GM18520 (cell line): ENCODE measurements at regions not wholly inside any gene's neighbourhood (a gene's known extent, or its start where the extent isn't known, plus 50 kb on each side); places are given as distances from the start of the nearest gene placed in this dataset.

Experiments
- ATAC-seq: cut with Tn5 transposase; IDR thresholded peaks from one replicate; pipeline ENCODE4 v1.9.1; 2021; ENCODE audit not compliant: unreplicated experiment

DNA sequence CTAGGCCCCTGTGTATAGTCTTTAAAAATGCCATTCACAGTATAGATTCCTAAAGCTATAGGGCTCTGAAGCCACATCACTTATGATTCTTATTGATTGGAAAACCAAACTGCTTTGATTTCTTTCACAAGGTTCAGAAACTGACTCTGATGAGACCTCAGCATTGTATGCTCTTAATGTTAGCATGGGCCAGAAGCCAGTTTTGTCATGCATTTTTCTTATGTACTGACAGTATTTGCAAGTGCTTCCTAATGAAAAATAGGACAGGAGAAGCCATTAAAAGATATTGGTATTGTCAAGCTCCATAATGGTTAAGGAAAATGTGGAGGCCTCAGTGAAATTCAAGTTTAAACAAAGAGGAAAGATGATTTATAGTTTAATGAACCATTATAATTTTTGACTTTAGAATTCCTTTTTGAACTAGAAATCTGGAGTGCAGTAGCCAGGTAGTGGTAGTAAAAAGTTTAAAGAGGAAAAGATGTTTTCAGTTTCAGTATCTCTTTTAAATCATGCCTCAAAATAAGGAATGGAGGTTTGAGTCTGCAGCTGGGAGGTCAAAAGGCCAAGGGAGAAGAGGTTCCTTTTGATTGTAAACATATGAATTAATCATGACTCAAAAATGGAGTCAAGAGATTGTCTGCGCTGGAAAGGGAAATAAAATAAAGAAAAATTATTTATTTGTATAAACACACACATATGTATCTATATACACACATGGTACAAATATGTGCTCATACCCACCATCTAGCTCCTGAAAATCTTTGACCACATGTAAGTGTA lies 388.1 kb upstream of the PRICKLE1 start:
- no peak for ATAC-seq

DNA sequence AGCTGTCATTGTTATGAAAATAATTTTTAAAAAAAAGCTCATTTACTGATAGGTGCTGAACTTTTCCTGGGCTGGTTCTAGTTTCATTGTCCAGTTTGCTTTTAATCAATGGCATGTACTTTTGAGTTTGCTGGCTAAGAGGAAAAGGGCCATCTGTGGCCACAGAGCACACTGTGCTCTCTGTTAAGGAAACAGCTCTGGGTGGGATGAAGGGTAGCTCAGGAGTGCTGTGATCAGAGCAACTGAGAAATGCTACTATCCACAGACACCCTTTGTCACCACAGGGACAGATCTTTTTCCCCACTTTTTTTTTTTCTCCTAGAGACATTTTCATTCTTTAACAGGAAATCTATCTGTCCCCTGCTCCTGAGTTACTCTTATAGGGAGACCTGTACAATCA lies 387.1 kb upstream of the PRICKLE1 start:
- ATAC-seq, result no peak

DNA sequence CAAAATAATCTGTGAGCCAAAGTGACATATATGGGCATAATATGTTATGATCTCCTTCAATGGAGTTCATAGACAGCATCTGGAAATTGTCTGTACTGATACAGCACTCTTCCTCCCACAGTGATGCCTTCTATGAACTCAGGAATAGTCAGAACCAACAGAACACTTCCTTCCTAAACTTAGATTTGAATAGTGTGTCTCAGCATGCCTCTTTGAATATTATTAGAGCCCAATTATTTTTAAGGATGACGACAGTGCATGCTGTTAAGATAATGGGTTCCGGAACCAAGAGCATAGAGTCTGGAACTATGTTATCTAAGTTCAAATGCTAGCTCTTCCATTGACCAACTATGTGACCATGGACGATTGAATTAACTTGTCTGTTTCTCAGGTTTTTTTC lies 386.6 kb upstream of the PRICKLE1 start:
- no peak for ATAC-seq

DNA sequence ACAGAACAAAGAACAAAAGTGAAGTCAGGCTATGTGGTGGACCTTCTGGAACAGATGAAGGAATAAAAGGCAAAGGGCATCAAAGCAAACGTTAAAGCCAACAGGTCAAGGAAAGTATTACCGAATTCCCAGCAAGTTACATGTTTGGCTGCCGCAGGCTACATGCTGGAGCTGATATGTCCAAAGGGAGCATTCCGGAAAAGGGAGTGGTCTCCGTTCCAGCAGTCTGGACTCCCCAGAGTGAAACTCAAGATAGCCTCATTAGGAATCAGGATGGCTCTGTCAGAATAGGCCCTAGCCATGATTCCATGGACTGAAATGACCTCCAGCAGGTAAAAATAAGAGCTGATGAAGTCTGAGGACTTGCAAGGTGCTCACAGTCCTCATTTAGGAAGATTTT lies 379.8 kb upstream of the PRICKLE1 start:
- ATAC-seq, result no peak

DNA sequence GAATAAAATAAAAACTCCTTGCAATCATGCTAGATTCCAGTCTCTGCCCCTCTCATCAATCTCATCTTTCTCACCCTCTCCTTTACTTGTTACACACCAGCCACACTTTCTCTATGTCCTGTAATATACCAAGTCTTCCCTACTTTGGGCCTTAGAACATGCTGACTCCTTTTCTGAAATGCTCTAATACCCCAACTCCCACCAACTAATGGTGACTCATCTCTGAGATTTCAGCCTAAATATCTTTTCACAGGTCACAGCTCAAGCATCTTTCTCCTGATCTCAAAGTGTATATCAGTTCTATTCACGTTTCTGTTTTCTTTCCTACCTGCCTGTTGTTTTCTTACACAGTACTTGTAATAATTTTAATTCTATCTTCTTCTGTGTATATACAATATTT lies 378.9 kb upstream of the PRICKLE1 start:
- no peak for ATAC-seq

DNA sequence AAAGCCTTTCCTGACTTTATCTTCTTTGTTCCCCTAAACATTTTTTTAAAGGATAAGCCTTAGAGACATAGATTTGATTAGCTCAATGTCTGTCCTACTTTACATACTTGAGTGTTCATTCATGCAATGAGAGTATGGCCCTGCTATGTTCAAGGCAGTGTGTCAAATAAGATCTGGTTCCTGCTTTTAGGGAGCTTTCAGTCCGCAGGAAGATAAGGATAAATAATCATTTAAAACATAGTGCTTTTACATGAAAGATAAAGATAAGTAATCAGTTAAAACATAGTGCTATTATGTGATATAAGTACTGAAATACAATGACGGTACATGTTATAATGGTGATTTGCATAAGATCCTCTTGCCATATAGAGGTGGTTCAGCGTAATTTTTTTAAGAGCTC lies 378.3 kb upstream of the PRICKLE1 start:
- ATAC-seq, result no peak

DNA sequence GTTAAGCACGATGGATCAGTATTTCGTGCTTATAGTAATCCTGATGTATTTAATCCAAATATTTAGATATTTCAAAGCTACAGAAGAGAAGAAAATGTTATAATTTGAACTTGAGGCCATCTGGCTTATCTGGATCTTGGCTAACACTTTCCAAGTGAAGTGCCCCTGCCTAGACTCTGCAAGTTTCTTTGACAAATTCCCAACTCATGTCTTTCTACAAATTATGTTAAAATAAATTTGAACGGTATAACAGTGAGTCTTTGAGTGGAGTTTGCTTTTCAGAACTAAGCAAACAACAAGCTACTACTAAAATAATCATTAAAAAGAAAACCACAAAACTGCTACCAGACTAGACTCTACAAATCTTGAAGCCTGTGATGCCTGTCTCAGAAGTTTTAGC lies 374.4 kb upstream of the PRICKLE1 start:
- no peak for ATAC-seq

DNA sequence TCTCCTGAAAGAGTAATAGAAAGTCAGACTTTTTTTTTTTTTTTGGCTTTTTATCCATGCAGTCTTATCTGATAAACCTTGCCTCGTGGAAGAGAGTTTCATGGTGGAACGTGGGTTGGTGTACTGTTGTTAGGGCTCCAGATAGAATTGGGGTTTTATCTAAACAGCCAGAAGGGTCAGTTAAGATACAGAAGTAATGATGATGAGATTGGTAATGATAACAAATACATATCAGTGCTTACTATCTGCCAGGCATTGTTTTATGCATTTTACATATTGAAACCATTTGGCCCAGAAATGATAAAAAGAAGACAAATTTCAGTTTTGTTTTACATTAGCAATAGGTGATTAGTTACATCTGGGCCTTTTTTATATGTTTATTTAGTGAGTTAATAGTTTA lies 372.8 kb upstream of the PRICKLE1 start:
- ATAC-seq, result no peak

DNA sequence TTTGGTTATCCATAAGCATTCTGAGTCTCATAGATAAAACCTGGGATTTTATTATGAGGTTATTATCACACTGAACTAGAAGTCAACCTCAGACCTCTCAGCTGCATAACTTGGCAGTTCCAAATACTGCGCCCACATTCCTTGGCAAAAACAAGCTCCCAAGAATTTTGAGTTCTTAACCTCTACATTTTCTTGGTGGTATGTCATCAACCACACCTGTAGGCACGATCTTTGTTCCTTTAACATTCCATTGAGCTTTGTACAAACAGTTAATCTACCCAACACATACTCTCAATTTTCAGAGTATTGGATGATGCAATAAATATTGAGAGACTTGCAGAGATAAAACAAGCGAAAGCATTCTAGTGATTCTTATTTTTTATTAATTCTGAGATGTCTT lies 371.8 kb upstream of the PRICKLE1 start:
- no peak for ATAC-seq

DNA sequence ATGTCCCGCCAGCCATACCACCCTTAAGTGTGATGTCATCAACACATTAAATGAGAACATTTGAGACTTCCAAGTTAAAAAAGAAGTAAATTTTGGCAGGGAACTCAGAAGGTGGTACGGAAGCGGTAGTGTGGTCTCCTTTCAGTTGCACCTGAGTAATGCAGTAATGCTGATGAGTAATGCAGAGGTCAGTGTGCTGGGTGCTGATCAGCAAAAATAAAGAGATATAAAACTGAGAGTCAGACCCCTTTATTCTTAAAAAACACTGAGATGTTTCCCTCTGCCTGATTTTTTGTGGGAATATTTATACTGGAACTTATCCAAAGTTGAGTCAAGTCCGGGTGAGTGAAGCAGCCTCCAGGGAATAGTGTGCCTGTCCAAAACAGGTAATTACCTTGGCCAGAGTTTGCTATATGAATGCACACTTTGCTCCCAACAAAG lies 370.6 kb upstream of the PRICKLE1 start:
- no peak for ATAC-seq

DNA sequence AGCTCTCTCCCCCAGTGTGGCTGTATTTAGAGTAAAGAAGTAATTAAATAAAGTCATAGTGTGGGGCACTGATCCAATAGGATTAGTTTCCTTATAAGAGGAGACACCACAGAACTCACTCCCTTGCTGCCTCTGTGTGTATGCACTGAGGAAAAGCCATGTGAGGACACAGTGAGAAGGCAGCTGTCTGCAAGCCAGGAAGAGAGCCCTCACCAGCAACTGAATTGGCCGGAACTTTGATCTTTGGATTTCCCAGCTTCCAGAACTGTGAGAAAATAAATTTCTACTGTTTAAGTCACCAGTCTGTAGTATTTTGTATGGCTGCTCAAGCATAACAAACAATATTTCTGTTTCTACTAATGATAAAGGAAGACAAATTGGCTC lies 368.7 kb upstream of the PRICKLE1 start:
- ATAC-seq, result no peak

DNA sequence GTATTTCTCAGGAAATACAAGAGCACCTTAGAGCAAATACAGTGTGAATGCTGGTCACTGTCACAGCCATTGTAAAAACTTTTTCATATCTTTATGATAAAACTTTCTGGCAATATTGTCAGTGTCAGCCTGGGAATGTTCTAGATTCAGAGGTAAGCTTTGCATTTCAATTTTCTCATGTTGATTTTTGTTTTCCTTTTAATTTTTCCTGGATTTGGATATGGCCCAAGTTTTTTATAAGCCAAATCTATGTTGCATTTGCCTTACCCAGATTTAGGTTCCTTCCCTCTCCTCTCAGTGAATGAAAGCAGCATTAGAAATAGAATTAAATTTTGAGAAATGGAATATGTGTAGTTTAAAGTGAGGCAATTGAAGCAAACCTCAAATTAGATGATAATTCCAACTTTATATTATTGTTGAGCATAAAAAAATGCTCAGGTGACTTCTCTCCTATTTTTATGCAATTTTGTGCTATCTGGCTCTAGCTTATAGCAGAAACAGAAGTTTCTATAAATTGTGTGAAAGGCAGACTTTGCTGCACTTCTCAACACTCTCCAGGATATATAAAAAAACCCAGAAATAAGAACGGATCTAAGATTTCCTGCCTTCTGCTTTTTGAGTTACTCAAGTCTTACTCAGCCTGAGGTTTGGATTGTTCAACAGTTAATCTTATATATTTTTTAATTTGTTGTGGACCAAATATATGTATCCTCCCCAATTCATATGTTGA lies 368.2 kb upstream of the PRICKLE1 start:
- no peak for ATAC-seq

DNA sequence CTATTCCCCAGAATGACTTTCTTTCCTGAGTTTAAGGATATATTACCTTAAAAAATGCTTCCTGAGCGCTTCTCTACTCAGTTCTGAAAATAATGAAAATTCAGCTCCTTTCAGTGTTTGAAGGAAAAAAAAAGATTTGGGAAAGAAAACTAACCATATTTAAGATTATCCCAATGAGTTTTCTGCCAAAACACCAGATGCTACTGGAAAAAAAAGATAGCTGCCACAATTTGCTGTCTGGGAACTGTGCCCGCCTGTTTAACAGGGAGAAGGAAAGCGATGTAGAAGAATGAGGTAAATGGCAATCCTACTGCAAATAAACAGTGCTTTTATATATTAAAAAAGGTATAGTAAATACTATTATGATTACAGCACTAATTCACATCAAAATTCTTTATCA lies 367.6 kb upstream of the PRICKLE1 start:
- ATAC-seq, result no peak

DNA sequence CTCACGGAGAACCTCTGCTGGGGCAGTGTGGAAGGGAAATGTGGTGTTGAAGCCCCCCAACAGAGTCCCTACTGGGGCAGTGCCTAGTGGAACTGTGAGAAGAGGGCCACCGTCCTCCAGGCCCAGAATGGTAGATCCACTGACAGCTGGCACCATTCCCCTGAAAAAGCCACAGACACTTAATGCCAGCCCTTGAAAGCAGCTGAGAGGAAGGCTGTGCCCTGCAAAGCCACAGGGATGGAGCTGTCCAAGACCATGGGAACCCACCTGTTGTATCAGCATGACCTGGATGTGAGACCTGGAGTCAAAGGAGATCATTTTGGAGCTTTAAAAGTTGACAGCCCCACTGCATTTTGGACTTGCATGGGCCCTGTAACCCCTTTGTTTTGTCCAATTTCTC lies 363.5 kb upstream of the PRICKLE1 start:
- no peak for ATAC-seq

DNA sequence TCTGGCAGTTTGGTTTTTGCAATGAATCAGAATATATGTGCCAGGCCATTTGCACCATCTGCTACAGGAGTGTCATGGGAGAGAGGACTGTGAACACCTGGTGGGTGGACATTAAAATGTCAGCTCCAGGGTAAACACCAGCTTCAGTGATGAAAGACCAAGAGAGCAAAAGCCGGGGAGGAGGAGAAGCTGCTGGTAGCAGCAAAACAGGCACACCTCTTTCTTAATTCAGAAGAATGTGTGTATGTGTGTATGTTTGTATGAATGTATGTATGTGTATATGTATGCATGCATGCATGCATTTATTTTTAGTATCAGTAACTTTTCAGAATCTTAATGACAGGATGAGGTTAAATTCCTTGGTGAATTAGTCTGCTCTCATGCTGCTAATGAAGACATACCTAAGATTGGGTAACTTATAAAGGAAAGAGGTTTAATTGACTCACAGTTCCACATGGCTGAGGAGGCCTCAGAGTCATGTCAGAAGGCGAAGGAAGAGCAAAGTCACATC lies 357.4 kb upstream of the PRICKLE1 start:
- no peak for ATAC-seq

DNA sequence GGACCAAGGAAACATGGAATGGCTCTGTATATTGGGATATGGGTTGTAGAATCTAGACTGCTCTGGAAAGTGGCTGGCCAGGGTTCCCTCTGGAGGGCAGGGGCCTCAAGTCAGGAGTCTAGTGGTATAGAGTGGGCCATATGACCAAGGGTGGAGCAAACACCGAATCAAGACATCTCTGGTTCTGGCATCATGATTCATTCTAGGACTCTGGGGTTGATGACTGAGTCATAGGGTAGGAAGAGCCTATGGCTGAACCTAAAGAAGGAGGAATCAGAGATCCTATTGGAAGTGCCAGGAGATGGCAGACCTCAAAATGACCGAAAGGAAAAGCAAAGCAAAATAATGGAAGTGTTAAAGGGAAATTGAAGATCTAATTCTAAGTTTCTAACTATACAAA lies 356.4 kb upstream of the PRICKLE1 start:
- no peak for ATAC-seq

DNA sequence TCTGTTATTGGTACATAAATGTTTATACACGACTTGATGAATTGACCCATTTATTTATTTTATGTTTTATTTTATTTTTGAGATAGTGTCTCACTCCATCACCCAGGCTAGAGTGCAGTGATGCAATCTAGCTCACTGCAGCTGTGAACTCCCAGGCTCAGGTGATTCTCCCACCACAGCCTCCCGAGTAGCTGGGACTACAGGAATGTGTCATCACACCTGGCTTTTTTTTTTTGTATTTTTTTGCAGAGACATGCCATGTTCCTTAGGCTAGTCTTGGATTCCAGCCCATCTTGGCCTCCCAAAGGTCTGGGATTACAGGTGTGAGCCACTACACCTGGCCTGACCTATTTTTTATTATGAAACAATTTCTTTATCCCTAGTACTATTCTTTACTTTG lies 355.0 kb upstream of the PRICKLE1 start:
- no peak for ATAC-seq

DNA sequence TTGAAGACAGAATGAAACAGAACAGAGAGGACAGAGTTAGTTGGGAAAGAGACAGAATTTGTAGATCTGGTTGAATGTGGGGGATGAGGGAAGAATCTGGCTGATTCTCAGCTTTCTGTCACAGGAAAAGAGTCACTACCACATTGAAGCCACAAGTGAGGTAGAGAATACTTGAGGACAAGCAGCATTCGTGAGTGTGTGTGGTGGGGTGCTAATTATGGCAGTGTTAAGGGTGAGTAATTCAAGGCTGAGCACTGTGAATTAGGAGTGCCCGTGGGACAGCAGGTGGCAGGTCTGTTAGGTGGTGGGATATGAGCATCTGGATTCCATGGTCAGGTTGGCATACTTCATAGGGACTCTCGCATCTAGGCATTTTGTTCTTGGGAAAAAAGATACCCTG lies 347.4 kb upstream of the PRICKLE1 start:
- ATAC-seq, result no peak

DNA sequence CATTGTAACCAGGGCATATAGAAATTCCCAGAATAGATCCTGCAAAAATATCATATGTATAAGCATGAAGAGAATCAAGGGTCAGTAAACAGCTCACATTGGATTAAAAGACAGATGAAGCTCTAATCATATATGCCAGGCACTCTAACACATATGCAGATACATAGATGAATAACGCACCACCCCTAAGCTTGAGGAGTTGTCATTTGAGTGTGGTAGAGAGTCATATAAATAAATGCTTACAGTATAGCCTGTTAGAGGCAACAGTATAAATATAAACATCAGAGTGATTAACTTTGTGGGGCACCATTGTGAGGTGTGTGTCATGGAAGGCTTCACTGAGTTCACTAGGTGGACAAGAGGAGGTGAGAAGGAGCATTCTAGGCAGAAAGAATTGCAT lies 346.7 kb upstream of the PRICKLE1 start:
- ATAC-seq, result no peak

DNA sequence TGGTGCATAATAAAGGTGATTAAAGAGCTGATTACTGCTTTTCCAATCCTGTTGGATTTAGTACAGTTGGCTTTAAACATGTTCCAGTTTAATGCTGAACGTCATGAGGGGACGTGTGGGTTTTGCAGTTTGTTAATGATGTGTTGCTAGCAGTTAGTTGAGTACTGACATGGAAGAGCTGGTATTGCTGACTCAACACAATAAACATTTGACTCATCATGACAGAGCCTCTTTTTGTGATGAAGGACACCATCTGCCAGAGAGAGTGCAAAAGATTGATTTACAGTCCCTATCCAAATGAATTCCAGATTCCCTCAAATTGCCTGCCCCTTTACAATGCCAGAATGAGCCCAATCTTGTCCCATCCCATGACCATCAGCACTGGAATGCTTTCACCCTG lies 346.2 kb upstream of the PRICKLE1 start:
- no peak for ATAC-seq

DNA sequence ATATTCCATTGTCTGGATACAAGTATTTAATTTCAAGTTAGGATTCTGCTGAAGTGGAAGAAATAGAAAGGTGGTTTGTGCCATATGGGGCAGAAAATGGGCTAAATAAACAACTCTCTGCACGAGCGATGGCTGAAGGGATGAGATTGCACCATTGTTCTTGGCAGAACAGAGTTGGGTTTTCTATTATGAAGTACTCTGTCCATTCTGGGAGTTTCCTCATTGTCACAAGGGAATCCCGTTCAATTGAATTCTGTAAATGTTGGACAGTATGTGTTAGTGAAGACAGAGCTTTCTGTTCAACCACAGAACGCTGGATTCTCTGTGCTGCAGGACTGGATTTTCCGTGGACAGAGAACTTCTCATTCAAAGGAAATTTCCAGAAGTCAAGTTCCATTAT lies 345.5 kb upstream of the PRICKLE1 start:
- no peak for ATAC-seq

DNA sequence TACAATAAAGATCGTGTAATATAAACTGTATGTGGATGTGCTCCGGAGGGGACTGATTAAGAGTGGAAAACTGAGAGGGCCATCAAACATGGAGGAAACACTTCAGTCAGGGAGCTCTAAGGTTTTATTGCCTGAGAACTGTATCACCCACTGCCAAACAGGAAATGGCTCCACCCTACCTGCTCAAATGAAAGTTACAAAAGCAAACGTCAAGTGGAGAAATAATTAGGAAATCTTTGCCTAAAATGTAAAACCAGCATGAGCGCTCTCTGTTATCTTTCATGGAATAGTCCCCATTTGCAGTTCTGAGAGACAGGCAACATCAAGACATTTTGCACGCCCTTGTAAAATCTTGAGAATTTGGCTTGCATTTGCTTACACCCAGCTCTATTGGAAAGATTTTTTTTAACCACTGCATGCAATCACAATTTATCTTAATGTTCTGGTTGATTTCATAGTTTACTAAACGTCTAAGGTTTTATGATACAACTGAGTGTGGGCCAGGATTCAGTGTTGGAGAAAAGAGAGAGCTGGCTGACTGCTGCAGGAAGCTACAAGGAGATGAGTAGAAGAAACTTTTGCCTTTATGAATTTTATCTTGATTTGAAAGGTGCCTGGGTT lies 344.0 kb upstream of the PRICKLE1 start:
- no peak for ATAC-seq
